Heart right ventricle (tissue), 16 donors: ENCODE measurements at regions not wholly inside any gene's neighbourhood (a gene's known extent, or its start where the extent isn't known, plus 50 kb on each side); places are given as distances from the start of the nearest gene placed in this dataset.
"Not testable (repeated sequence)": the region's sequence is repeated elsewhere in the genome, so short reads cannot be mapped to it uniquely, and the experiment has no call there.

ENCODE experiments used
- ATAC-seq, 8 donors: fragments of 200-7000 bp; cut with Tn5 transposase; one replicate each; pipeline ENCODE4 v1.9.1; 2020; ENCODE audit warnings: mild to moderate bottlenecking in 8 of 8, moderate library complexity in 8 of 8, moderate number of reproducible peaks in 1 of 8
- DNase-seq, 2 donors: peaks; one replicate each; pipeline ENCODE4 v3.0.0-alpha.2; 2020
- H3K27ac ChIP-seq, 10 donors: fragments of 200-600 bp; sonication (generic) in 2 of 10; one replicate each; pipeline versions ENCODE4 v1.5.0 to v1.8.0; 2020 to 2022; ENCODE audit warnings: mild to moderate bottlenecking in 3 of 10
- H3K27me3 ChIP-seq, 7 donors: fragments of 200-600 bp; one replicate each; pipeline ENCODE4 v1.8.0; 2021 to 2022; ENCODE audit warnings: mild to moderate bottlenecking in 2 of 7
- H3K36me3 ChIP-seq, 9 donors: fragments of 200-600 bp; sonication (generic) in 1 of 9; one replicate each; pipeline versions ENCODE4 v1.5.0 to v1.8.0; 2020 to 2022; ENCODE audit warnings: mild to moderate bottlenecking in 2 of 9
- H3K4me1 ChIP-seq, 9 donors: fragments of 200-600 bp; sonication (generic) in 1 of 9; one replicate each; pipeline versions ENCODE4 v1.5.0 to v1.8.0; 2020 to 2022; ENCODE audit warnings: mild to moderate bottlenecking in 4 of 9
- H3K4me3 ChIP-seq, 10 donors: fragments of 200-600 bp; sonication (generic) in 2 of 10; one replicate each; pipeline versions ENCODE4 v1.5.0 to v1.8.0; 2020 to 2022; ENCODE audit warnings: mild to moderate bottlenecking in 7 of 10, moderate library complexity in 2 of 10
- H3K9me3 ChIP-seq, 11 donors: fragments of 200-600 bp in 10 of 11; sonication (generic) in 2 of 11; one replicate each; pipeline versions ENCODE4 v1.5.0 to v1.8.0; 2013 to 2022; ENCODE audit warnings: mild to moderate bottlenecking in 2 of 11, control low read depth in 1 of 11, moderate library complexity in 1 of 11
- WGBS, 2 donors: extraction: QIAGEN DNeasy Blood & Tissue Kit; methylation state at CpG; one replicate each; pipeline ENCODE4 v1.1.7; 2013; ENCODE audit warnings: inconsistent platforms in 1 of 2; 5-methylcytosine and 5-hydroxymethylcytosine counted together
- intact Hi-C, 10 donors: fragments of 100-400 bp; cut with DNase I; formaldehyde crosslinking; loops; one replicate each; pipeline versions ENCODE4 v1.11.1 to v1.14.2; 2022
- donor health status: Arrhythmogenic right ventricular cardiomyopathy.
- donor health status: ischemic (EF 13 %, LVEDD 7.1; RV severe dilation, severe dysfunction).
- donor health status: healthy with polysubstance abuse.
- donor health status: DM: no; HTN: yes; CAD: no.
- donor health status: DM: no; HTN: no; CAD: no.
- donor health status: ischemic (EF 25% LVEDD 6.9; RV normal size, moderate dysfunction).
- donor health status: ischemic (EF 25% LVEDD 5.7; RV mildly dilated, moderate dysfunction).
- donor health status: healthy.
- donor health status: DM: yes; HTN: yes; CAD: no.
- donor health status: Ischemic cardiomyopathy.
- donor health status: ischemic (EF 35%, LVEDD 5.7; RV mildly dilated, moderate dysfunction).
- donor health status: nonischemic (EF 11% LVEDD 7.7; RV severe dilation, severe dysfunction).
- donor health status: DM: yes; HTN: yes; CAD: no.
- donor health status: PGD.
- donor health status: ischemic (EF 29% LVEDD 5.4; RV normal size, mild dysfunction).
- donor health status: nonischemic (EF 23%, LVEDD 6.1; RV moderate dilation, normal function).

DNA sequence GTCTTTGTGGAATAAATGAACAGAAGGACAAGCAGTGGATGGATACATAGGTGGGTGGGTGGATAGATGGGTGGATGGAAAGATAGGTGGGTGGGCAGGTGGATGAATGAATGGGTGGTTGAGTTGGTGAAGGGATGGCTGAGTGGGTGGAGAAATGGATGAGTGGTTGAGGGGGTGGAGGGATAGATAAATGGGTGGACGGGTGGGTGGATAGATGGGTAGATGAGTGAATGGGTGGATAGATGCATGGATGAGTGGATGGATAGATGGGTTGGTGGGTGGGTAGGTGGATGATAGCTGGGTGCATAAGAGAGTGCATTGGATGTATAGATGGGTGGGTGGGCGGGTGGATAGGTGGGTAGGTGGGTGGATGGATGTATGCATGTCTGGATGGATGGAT is 63.5 kb downstream of the UNC93B1 start:
- H3K27ac ChIP-seq, H3K36me3 ChIP-seq, H3K4me1 ChIP-seq, DNase-seq, H3K27me3 ChIP-seq, intact Hi-C loops, H3K4me3 ChIP-seq, H3K9me3 ChIP-seq, ATAC-seq: not testable (repeated sequence)
- 67 to 83% methylated on average over 2 of the region's 2 CpGs for WGBS, 2 donors

DNA sequence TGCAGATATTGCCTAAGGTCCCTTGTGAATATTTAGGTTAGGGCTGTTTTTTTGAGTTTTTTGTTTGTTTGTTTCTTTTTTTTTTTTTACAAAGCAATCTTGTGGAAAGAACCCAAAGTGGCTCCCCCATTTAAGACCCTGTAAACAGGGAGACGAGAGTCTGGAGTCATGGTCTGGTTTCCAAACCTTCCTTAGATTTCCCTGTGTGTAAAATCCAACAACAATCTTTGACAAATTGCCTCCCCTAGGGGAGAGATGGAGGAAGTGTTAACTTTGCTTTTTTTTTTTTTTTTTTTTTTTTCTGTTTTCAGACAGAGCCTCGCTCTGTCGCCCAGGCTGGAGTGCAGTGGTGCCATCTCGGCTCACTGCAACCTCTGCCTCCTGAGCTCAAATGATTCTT is 64.9 kb downstream of the UNC93B1 start:
- H3K9me3 ChIP-seq, H3K27ac ChIP-seq, H3K4me1 ChIP-seq, intact Hi-C loops, ATAC-seq, H3K4me3 ChIP-seq, H3K36me3 ChIP-seq, DNase-seq: not testable (repeated sequence)
- peaks cover 0 to 12% (median 0%) of the 10 kb centered on the region in 7 donors for H3K27me3 ChIP-seq
- WGBS, 2 donors = 18 to 30% methylated on average over 1 of the region's 4 CpGs

- 73 to 87% methylated on average over 3 of the region's 3 CpGs for WGBS, 2 donors
- H3K9me3 ChIP-seq, DNase-seq, ATAC-seq, intact Hi-C loops, H3K36me3 ChIP-seq, H3K27ac ChIP-seq, H3K4me3 ChIP-seq, H3K4me1 ChIP-seq: not testable (repeated sequence)
- H3K27me3 ChIP-seq = peaks cover 0 to 12% (median 0%) of the 10 kb centered on the region in 7 donors
These were observed 65.5 kb downstream of the UNC93B1 start for GRCh38 chr11:67938371-67938770.

GRCh38 chr11:67923565-67923964 is 80.3 kb downstream of the UNC93B1 start:
- H3K9me3 ChIP-seq, H3K4me1 ChIP-seq, H3K36me3 ChIP-seq, H3K27me3 ChIP-seq, H3K4me3 ChIP-seq, DNase-seq, ATAC-seq, intact Hi-C loops, H3K27ac ChIP-seq: not testable (repeated sequence)
- WGBS, 2 donors = 57 to 63% methylated on average over 7 of the region's 7 CpGs

DNA sequence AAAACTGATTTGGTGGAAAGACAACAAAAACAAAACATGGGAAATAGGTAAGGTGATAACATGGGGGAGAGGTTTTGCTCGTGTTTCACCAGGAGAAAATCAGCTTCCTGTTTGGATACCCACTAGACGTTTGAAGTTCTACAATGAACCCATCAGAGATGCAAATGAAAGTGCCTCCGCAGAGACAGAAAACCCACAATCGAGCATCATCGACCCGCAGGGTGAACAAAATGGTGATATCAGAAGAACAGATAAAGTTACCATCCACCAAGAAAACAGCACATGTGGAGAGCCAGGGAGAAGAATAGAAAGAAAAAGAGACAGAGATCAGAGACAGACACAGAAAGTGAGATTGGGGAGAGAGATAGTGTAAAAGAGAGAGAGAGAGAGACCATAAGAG is 83.4 kb downstream of the UNC93B1 start:
- ATAC-seq, H3K4me3 ChIP-seq, H3K9me3 ChIP-seq, intact Hi-C loops, H3K36me3 ChIP-seq, H3K27ac ChIP-seq, H3K27me3 ChIP-seq, H3K4me1 ChIP-seq, DNase-seq: not testable (repeated sequence)
- 60% methylated on average over 6 of the region's 6 CpGs for WGBS, 2 donors

DNA sequence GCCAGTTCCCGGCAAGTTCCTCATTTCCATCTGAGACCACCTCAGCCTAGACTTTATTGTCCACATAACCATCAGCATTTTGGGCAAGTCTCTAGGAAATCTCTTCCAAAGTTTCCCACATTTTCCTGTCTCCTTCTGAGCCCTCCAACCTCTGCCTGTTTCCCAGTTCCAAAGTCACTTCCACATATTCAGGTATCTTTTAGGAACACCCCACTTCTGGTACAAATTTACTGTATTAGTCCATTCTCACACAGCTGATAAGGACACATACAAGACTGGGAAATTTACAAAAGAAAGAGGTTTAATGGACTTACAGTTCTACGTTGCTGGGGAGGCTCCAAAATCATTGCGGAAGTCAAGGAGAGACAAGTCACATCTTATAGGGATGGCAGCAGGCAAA is 91.7 kb downstream of the UNC93B1 start:
- H3K4me3 ChIP-seq, H3K27me3 ChIP-seq, H3K36me3 ChIP-seq, DNase-seq, H3K27ac ChIP-seq, ATAC-seq, H3K4me1 ChIP-seq, intact Hi-C loops: not testable (repeated sequence)
- 89 to 95% methylated on average over 3 of the region's 3 CpGs for WGBS, 2 donors
- peaks cover 0 to 14% (median 0%) of the 10 kb centered on the region in 11 donors for H3K9me3 ChIP-seq

- ATAC-seq, intact Hi-C loops: not testable (repeated sequence)
- 66 to 73% methylated on average over 2 of the region's 2 CpGs for WGBS, 2 donors
These were observed 92.7 kb downstream of the UNC93B1 start for GRCh38 chr11:67911211-67911610.

DNA sequence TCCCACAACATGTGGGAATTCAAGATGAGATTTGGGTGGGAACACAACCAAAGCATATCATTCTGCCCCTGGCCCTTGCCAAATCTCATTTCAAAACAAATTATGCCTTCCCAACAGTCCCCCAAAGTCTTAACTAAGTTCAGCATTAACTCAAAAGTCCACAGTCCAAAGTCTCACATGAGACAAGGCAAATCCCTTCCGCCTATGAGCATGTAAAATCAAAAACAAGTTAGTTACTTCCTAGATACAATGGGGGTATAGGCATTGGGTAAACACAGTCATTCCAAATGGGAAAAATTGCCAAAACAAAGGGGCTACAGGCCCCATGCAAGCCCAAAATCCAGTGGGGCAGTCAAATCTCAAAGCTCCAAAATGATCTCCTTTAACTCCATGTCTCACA is 93.1 kb downstream of the UNC93B1 start:
- H3K36me3 ChIP-seq, H3K27ac ChIP-seq, DNase-seq, H3K27me3 ChIP-seq, H3K4me3 ChIP-seq, H3K4me1 ChIP-seq, intact Hi-C loops, ATAC-seq: not testable (repeated sequence)
- WGBS, 2 donors = 85 to 93% methylated on average over 1 of the region's 1 CpG
- H3K9me3 ChIP-seq = peaks cover 0 to 14% (median 0%) of the 10 kb centered on the region in 11 donors

More at GRCh38 chr11:67911211-67911610, 92.7 kb downstream of the UNC93B1 start:
- not testable (repeated sequence) for H3K27ac ChIP-seq, H3K27me3 ChIP-seq, H3K4me1 ChIP-seq, H3K4me3 ChIP-seq, DNase-seq, H3K36me3 ChIP-seq
- H3K9me3 ChIP-seq = peaks cover 0 to 14% (median 0%) of the 10 kb centered on the region in 11 donors

- H3K27me3 ChIP-seq, H3K4me1 ChIP-seq, DNase-seq, intact Hi-C loops, H3K36me3 ChIP-seq, H3K27ac ChIP-seq, H3K9me3 ChIP-seq, H3K4me3 ChIP-seq, ATAC-seq: not testable (repeated sequence)
- 13 to 86% methylated on average over 1 of the region's 1 CpG for WGBS, 2 donors
These were observed 96.9 kb downstream of the UNC93B1 start for GRCh38 chr11:67906969-67907368.

DNA sequence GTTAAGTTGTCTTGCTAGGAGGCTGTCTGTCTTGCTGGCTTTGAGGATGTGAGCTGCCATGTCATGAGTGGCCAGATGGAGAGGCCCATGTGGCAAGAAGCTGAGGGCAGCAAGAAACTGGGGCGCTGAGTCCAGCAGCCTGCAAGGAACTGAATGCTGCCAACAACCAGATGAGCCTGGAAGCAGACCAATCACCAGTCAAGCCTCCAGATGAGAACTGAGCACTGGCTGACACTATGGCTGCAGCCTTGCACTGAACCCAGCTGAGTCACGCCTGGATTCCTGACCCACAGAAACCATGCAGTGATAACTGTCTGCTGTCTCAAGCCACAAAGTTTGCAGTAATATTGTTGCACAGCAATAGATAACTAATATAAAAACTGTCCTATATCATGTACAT is 104.4 kb downstream of the UNC93B1 start:
- ATAC-seq, H3K36me3 ChIP-seq, H3K4me1 ChIP-seq, H3K9me3 ChIP-seq, H3K27me3 ChIP-seq, DNase-seq, intact Hi-C loops, H3K4me3 ChIP-seq, H3K27ac ChIP-seq: not testable (repeated sequence)
- 27 to 32% methylated on average over 2 of the region's 2 CpGs for WGBS, 2 donors

- intact Hi-C loops, H3K4me3 ChIP-seq, H3K27ac ChIP-seq, ATAC-seq, H3K36me3 ChIP-seq, H3K27me3 ChIP-seq, DNase-seq, H3K4me1 ChIP-seq: not testable (repeated sequence)
- peaks cover 0 to 15% (median 0%) of the 10 kb centered on the region in 11 donors for H3K9me3 ChIP-seq
- 52 to 64% methylated on average over 1 of the region's 1 CpG for WGBS, 2 donors
These were observed 110.4 kb downstream of the UNC93B1 start for GRCh38 chr11:67893487-67893886.

- Histone ChIP-seq H3K4me1 (peaks cover 0 to 13% (median 0%) of the 10 kb centered on the region in 9 donors), H3K9me3 (peaks cover 0 to 15% (median 0%) of the 10 kb centered on the region in 11 donors)
- H3K27me3 ChIP-seq, H3K36me3 ChIP-seq, ATAC-seq, H3K27ac ChIP-seq, DNase-seq, intact Hi-C loops, H3K4me3 ChIP-seq: not testable (repeated sequence)
- WGBS, 2 donors = 73 to 81% methylated on average over 4 of the region's 4 CpGs
These were observed 114.3 kb downstream of the UNC93B1 start for GRCh38 chr11:67889646-67890045.
